ENCODE measurements at regions not wholly inside any gene's neighbourhood (a gene's known extent, or its start where the extent isn't known, plus 50 kb on each side); places are given as distances from the start of the nearest gene placed in this dataset.

DNA sequence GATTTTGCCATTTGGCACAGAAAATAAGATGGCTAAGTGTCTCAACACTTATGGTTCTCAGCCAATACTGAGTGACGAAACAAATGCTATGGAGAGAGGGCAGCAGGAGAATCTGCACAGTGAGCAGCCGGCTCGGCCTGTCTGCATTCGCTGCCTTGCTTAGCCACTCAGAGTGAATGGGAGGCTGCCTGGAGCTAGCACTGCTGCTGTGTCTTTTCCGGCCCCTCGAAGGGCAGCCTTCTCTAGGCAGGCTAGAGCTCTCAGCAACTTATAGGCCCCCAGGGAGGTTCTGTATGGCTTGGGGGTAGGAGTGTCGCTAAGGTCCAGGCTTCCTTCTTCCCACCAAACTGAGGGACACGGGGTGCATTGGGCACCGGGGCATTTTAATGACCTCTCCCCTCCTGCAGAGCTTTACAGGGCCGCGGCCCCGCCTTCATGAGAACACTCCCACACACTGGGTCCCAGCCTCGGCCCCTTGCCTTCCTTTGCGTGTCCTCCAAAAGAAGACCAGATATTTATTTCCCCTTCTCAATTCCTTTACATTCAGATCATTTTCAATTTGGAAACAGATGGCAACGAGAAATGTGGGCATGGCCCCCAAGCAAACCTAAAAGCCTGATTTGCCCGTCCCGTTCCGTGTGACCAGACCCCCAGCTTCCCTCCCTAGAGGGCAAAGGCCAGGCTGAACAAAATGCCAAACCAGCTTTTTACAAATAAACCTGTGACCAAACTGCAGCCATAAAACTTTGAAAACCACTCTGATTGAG lies 670.9 kb downstream of the TOX3 start:
- TF ChIP-seq POLR2AphosphoS5 (IDR thresholded peaks at IDR 0.05; ENCODE audit: borderline replicate concordance, low read depth, low read length): no peak
- TF ChIP-seq EZH2 (IDR thresholded peaks at IDR 0.05): no peak

All from SK-N-MC (cell line).